Neuronal stem cell (in vitro differentiated cells): ENCODE measurements at regions not wholly inside any gene's neighbourhood (a gene's known extent, or its start where the extent isn't known, plus 50 kb on each side); places are given as distances from the start of the nearest gene placed in this dataset.

Experiments
- DNase-seq: peaks from one replicate; pipeline ENCODE4 v3.0.0-alpha.2; 2013; ENCODE audit warnings: low spot score
- H2AFZ ChIP-seq: one replicate; pipeline ENCODE4 v1.6.1; 2013; ENCODE audit warnings: mild to moderate bottlenecking, low read length, inconsistent platforms
- H2AK5ac ChIP-seq: 2 replicates; pipeline ENCODE4 v1.6.1; 2013; ENCODE audit warnings: low read depth, mild to moderate bottlenecking, inconsistent platforms, low read length, moderate library complexity, mixed read lengths
- H2BK120ac ChIP-seq: 2 replicates; pipeline ENCODE4 v1.6.1; 2013; ENCODE audit warnings: low read depth, mild to moderate bottlenecking, inconsistent platforms, low read length, moderate library complexity, mixed read lengths
- H2BK12ac ChIP-seq: one replicate; pipeline ENCODE4 v1.6.1; 2013; ENCODE audit warnings: low read length, inconsistent platforms
- H2BK15ac ChIP-seq: 2 replicates; pipeline ENCODE4 v1.6.1; 2013; ENCODE audit warnings: mild to moderate bottlenecking, low read length, inconsistent platforms, mixed read lengths
- H2BK5ac ChIP-seq: one replicate; pipeline ENCODE4 v1.6.1; 2013; ENCODE audit warnings: inconsistent platforms, mild to moderate bottlenecking, low read length, moderate library complexity
- H3K14ac ChIP-seq: one replicate; pipeline ENCODE4 v1.6.1; 2013; ENCODE audit warnings: low read length, inconsistent platforms
- H3K18ac ChIP-seq: 2 replicates; pipeline ENCODE4 v1.6.1; 2013; ENCODE audit warnings: low read length, inconsistent platforms
- H3K23ac ChIP-seq: 2 replicates; pipeline ENCODE4 v1.6.1; 2013; ENCODE audit warnings: low read depth, mild to moderate bottlenecking, mixed read lengths, low read length, inconsistent platforms; ENCODE audit not compliant: poor library complexity
- H3K27ac ChIP-seq: replicated peaks from 3 replicates; pipeline ENCODE4 v1.5.1; 2013; ENCODE audit warnings: low read length, inconsistent platforms
- H3K27me3 ChIP-seq, 3 experiments: 2 replicates each; pipeline ENCODE4 v1.6.1; 2013; ENCODE audit warnings: low read length in 3 of 3, mild to moderate bottlenecking in 2 of 3, inconsistent platforms in 1 of 3, low read depth in 1 of 3, mixed read lengths in 1 of 3, moderate library complexity in 1 of 3; ENCODE audit not compliant: control insufficient read depth in 3 of 3, insufficient read depth in 3 of 3
- H3K36me3 ChIP-seq, 2 donors: replicated peaks in 1 of 2; 2 replicates each; pipeline ENCODE4 v1.6.1; 2013; ENCODE audit warnings: low read length in 2 of 2; ENCODE audit not compliant: control insufficient read depth in 2 of 2, insufficient read depth in 2 of 2
- H3K4ac ChIP-seq: 2 replicates; pipeline ENCODE4 v1.6.1; 2013; ENCODE audit warnings: inconsistent platforms, mild to moderate bottlenecking, low read length, moderate library complexity
- H3K4me1 ChIP-seq, 2 donors: 1 replicate in 1 of 2; 2 replicates in 1 of 2; pipeline ENCODE4 v1.6.1; 2013; ENCODE audit warnings: low read length in 2 of 2, low read depth in 1 of 2; ENCODE audit not compliant: control insufficient read depth in 2 of 2, insufficient read depth in 1 of 2
- H3K4me2 ChIP-seq: one replicate; pipeline ENCODE4 v1.6.1; 2013; ENCODE audit warnings: mild to moderate bottlenecking, low read length, inconsistent platforms; ENCODE audit not compliant: insufficient read depth, poor library complexity, severe bottlenecking
- H3K4me3 ChIP-seq, 2 donors: 2 replicates each; pipeline ENCODE4 v1.5.1; 2013; ENCODE audit warnings: low read length in 2 of 2, mild to moderate bottlenecking in 2 of 2, inconsistent platforms in 1 of 2, moderate library complexity in 1 of 2
- H3K79me1 ChIP-seq: one replicate; pipeline ENCODE4 v1.6.1; 2013; ENCODE audit warnings: low read depth, mild to moderate bottlenecking, inconsistent platforms, low read length, moderate library complexity
- H3K9ac ChIP-seq: one replicate; pipeline ENCODE4 v1.6.1; 2013; ENCODE audit warnings: mild to moderate bottlenecking, low read depth, low read length, inconsistent platforms; ENCODE audit not compliant: poor library complexity
- H3K9me3 ChIP-seq, 2 donors: replicated peaks in 1 of 2; 2 replicates each; pipeline versions ENCODE3 to v1.6.1; 2013; ENCODE audit warnings: low read length in 2 of 2, mild to moderate bottlenecking in 2 of 2, inconsistent platforms in 1 of 2, low read depth in 1 of 2, mixed read lengths in 1 of 2, moderate library complexity in 1 of 2; ENCODE audit not compliant: control insufficient read depth in 2 of 2, insufficient read depth in 1 of 2
- H4K8ac ChIP-seq: one replicate; pipeline ENCODE4 v1.6.1; 2013; ENCODE audit warnings: low read depth, mild to moderate bottlenecking, inconsistent platforms, low read length, moderate library complexity
- H4K91ac ChIP-seq: one replicate; pipeline ENCODE4 v1.6.1; 2013; ENCODE audit warnings: low read length, low read depth, mild to moderate bottlenecking, inconsistent platforms; ENCODE audit not compliant: poor library complexity
- WGBS, 2 donors: extraction: QIAGEN DNeasy Blood & Tissue Kit; methylation state at CpG; one replicate each; pipeline ENCODE4 v1.1.7; 2013; ENCODE audit warnings: missing lambda C conversion rate in 2 of 2, mixed read lengths in 1 of 2; ENCODE audit not compliant: insufficient read length in 2 of 2, insufficient replicate concordance in 1 of 2; ENCODE audit errors: extremely low coverage in 2 of 2; 5-methylcytosine and 5-hydroxymethylcytosine counted together

DNA sequence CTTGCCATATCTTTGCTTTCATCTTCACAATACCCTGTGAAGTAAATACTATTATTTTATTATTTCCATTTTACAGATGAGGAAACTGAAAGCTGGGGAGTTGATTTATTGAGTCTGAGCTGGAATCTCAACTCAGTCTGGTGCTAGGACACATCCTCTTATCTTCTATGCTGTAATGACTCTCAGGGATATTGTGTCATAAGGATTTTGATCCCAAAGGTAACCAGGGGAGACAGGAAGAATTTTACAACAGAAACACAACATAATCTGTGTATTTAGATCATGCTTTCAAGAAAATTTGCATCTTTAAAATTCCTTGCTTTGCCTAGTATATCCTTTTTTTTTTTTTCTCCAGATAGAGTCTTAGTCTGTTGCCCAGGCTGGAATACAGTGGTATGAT, 123.3 kb upstream of the BTG1 start:
- Histone ChIP-seq H2BK120ac (no peak overlapping the region), H4K8ac (no peak overlapping the region), H3K4me2 (no peak overlapping the region), H2BK15ac (no peak overlapping the region), H2BK12ac (no peak overlapping the region), H2AFZ (no peak overlapping the region), H3K27me3 (no peaks in the 10 kb centered on the region), H3K9ac (no peak overlapping the region), H3K79me1 (no peaks in the 10 kb centered on the region), H3K4me1 (peaks cover 0 to 4% of the 10 kb centered on the region in 2 donors), H2BK5ac (no peak overlapping the region), H3K23ac (no peak overlapping the region), H4K91ac (no peak overlapping the region), H3K14ac (no peak overlapping the region), H2AK5ac (no peak overlapping the region), H3K18ac (no peak overlapping the region), H3K4ac (no peak overlapping the region), H3K27ac (no peak overlapping the region), H3K36me3 (no peaks in the 10 kb centered on the region), H3K9me3 (no peaks in the 10 kb centered on the region), H3K4me3 (no peak overlapping the region)
- no peak for DNase-seq

DNA sequence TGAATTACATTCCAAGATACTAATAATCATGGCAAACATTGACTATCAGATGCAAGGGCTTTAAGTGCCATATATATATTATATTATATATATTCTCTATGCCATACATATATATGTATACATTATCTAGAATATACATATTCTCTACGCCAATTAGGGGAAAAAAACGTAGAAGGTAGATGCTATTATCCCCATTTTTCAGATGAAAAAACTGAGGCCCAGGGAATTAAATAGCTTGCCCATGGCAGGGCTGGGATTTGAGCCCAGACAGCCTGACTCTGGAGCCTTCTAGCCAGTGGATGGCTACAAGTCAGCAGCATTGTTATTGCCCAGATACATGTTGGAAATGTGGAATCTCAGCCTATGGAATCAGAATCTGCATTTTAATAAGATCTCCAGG, 116.0 kb upstream of the BTG1 start:
- H2BK120ac ChIP-seq, result no peak overlapping the region
- H2BK15ac ChIP-seq, result no peak overlapping the region
- no peak overlapping the region for H3K18ac ChIP-seq
- no peak overlapping the region for H3K14ac ChIP-seq
- H3K9me3 ChIP-seq, result no peaks in the 10 kb centered on the region
- H2AK5ac ChIP-seq, result no peak overlapping the region
- H3K27ac ChIP-seq, result no peak overlapping the region
- no peaks in the 10 kb centered on the region for H3K36me3 ChIP-seq
- no peak overlapping the region for H3K23ac ChIP-seq
- no peak overlapping the region for H2BK12ac ChIP-seq
- peaks cover 0 to 5% (median 0%) of the 10 kb centered on the region in 3 experiments for H3K27me3 ChIP-seq
- H3K4ac ChIP-seq, result no peak overlapping the region
- no peak overlapping the region for H2AFZ ChIP-seq
- H3K4me2 ChIP-seq, result no peak overlapping the region
- H4K91ac ChIP-seq, result no peak overlapping the region
- H3K4me3 ChIP-seq, result no peak overlapping the region
- H3K79me1 ChIP-seq, result no peaks in the 10 kb centered on the region
- no peak overlapping the region for H3K9ac ChIP-seq
- peaks cover under 1 to 5% of the 10 kb centered on the region in 2 donors for H3K4me1 ChIP-seq
- no peak overlapping the region for H4K8ac ChIP-seq
- no peak overlapping the region for H2BK5ac ChIP-seq
- no peak for DNase-seq
- no CpG with 5 or more reads among the region's 2 CpGs for WGBS, 2 donors

DNA sequence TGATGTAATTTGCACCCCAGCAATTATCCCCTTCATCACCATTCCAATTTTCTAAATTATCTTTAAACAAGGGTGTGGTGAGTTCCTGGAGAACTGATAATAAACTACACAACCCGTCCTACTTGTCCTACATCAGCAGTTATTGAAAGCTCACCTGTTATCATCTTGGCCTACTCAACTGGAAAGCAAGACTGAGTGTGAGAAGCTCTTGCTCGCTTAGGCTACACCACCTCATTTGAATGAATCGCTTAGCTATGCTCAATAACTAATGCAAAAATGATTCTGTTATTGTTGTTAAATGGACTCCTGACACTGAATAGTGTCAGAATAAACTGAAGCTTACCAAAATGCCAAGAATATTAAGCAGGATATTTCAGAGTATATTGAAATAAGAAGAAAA, 115.4 kb upstream of the BTG1 start:
- Histone ChIP-seq H4K91ac (no peak overlapping the region), H2BK120ac (no peak overlapping the region), H3K4me1 (peaks cover 2 to 6% of the 10 kb centered on the region in 2 donors), H3K36me3 (no peaks in the 10 kb centered on the region), H3K14ac (no peak overlapping the region), H3K23ac (no peak overlapping the region), H4K8ac (no peak overlapping the region), H3K18ac (no peak overlapping the region), H3K27me3 (peaks cover 0 to 5% (median 0%) of the 10 kb centered on the region in 3 experiments), H2BK15ac (no peak overlapping the region), H3K4ac (no peak overlapping the region), H2AK5ac (no peak overlapping the region), H3K9me3 (no peaks in the 10 kb centered on the region), H3K27ac (no peak overlapping the region), H2BK5ac (no peak overlapping the region), H2BK12ac (no peak overlapping the region), H3K9ac (no peak overlapping the region), H3K79me1 (no peaks in the 10 kb centered on the region), H3K4me3 (no peak overlapping the region), H3K4me2 (no peak overlapping the region), H2AFZ (no peak overlapping the region)
- no peak for DNase-seq
- no CpG with 5 or more reads among the region's 3 CpGs for WGBS, 2 donors

DNA sequence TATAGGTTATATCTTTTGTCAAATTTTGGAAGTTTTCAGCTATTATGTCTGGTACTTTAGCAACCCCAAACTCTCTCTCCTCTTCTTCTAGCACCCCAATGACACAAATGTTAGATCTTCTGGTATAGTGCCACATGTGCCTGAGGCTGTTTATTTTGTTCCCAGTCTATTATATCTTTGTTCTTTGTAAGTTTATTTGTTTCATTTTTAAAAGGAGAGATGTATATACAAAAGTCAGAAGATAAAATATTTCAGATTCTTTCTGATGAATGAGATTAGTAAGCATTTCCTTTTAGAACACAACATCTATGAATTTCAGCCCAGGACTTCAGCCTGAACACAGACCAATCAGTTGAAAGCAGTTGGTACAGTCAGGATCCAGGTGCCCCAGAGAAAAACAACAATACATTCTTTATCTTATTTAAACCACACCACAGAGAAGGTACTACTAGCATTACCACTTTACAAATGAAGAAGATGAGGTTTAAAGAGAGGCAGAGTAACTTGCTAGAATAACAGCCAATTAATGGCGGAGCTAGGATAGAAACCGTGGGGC, 114.1 kb upstream of the BTG1 start:
- Histone ChIP-seq H3K14ac (no peak overlapping the region), H4K8ac (no peak overlapping the region), H3K9me3 (no peaks in the 10 kb centered on the region), H2BK12ac (no peak overlapping the region), H3K9ac (no peak overlapping the region), H4K91ac (no peak overlapping the region), H2BK15ac (no peak overlapping the region), H3K4me1 (peaks cover 2 to 11% of the 10 kb centered on the region in 2 donors), H3K27ac (no peak overlapping the region), H3K18ac (no peak overlapping the region), H3K4me2 (no peak overlapping the region), H2AFZ (no peak overlapping the region), H3K4me3 (no peak overlapping the region), H3K23ac (no peak overlapping the region), H2BK120ac (no peak overlapping the region), H2BK5ac (no peak overlapping the region), H3K36me3 (no peaks in the 10 kb centered on the region), H3K4ac (no peak overlapping the region), H3K27me3 (peaks cover 0 to 5% (median 0%) of the 10 kb centered on the region in 3 experiments), H3K79me1 (no peaks in the 10 kb centered on the region), H2AK5ac (no peak overlapping the region)
- WGBS, 2 donors, result no CpG with 5 or more reads among the region's 2 CpGs
- no peak for DNase-seq
